ENCODE measurements at regions not wholly inside any gene's neighbourhood (a gene's known extent, or its start where the extent isn't known, plus 50 kb on each side); places are given as distances from the start of the nearest gene placed in this dataset.

DNA sequence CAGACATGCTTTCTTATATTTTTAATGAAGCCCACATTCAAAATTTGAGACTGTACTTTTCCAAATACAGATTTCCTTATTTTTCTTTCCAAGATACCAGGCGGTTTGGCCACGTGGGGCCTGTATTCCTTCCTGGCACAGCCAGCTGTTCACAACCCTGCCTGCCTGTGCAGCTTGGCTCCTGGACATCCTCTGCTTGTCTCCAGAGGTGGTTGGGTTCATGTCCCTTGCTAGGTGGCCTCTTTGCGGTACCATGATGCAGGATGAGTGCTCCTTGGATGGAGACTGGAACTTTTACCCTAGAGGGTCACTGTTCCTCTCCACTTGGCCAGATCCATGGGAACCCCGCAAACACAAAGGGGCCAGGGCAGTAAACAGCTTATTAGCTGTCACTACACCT, 297.5 kb upstream of the MSX2 start:
- no peak overlapping the region for H3K27ac ChIP-seq (ENCODE audit: low read depth, low read length)
- H3K27me3 ChIP-seq (ENCODE audit: insufficient read depth, low read length) = no peaks in the 10 kb centered on the region; the same call in 1 of the 2 replicates
- no peaks in the 10 kb centered on the region for H3K4me1 ChIP-seq (ENCODE audit: insufficient read depth, low read length)
- H3K4me3 ChIP-seq (ENCODE audit: low read length) = no peak overlapping the region
- H3K9me3 ChIP-seq (ENCODE audit: insufficient read depth, low read depth, low read length) = no peaks in the 10 kb centered on the region
- H3K36me3 ChIP-seq (ENCODE audit: insufficient read depth, low read length) = no peaks in the 10 kb centered on the region
- no peak overlapping the region for H3K9ac ChIP-seq (ENCODE audit: low read depth, low read length)
- WGBS = 94% methylated on average over 4 of the region's 4 CpGs

DNA sequence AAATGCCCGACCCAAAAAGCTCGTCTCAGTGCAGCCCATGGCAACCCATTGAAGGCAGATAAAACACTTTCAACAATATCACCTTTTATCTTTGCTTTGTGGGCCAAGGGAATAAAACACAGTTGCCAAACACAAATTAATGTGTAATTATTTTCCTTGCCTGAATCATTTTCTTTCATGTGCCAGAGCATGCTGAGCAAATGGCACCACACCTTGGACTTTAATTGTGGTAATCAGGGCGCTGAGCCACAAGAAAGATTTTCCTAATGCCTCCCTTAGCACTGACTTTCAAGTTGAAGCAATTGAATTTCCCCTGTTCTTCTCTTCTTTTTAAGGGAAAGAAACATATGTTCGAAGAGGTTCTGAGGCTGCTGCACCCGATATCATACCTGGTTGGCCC, 297.1 kb upstream of the MSX2 start:
- Histone ChIP-seq H3K9me3 (ENCODE audit: insufficient read depth, low read depth, low read length) (no peaks in the 10 kb centered on the region), H3K27me3 (ENCODE audit: insufficient read depth, low read length) (no peaks in the 10 kb centered on the region; the same call in 1 of the 2 replicates), H3K4me1 (ENCODE audit: insufficient read depth, low read length) (no peaks in the 10 kb centered on the region), H3K9ac (ENCODE audit: low read depth, low read length) (no peak overlapping the region), H3K36me3 (ENCODE audit: insufficient read depth, low read length) (no peaks in the 10 kb centered on the region), H3K27ac (ENCODE audit: low read depth, low read length) (no peak overlapping the region), H3K4me3 (ENCODE audit: low read length) (no peak overlapping the region)
- 95% methylated on average over 5 of the region's 5 CpGs for WGBS

- H3K4me3 ChIP-seq (ENCODE audit: low read length) = no peak overlapping the region
- WGBS = 95% methylated on average over 6 of the region's 6 CpGs
- no peaks in the 10 kb centered on the region; the same call in 1 of the 2 replicates for H3K27me3 ChIP-seq (ENCODE audit: insufficient read depth, low read length)
- no peak overlapping the region for H3K27ac ChIP-seq (ENCODE audit: low read depth, low read length)
- no peaks in the 10 kb centered on the region for H3K36me3 ChIP-seq (ENCODE audit: insufficient read depth, low read length)
- H3K9ac ChIP-seq (ENCODE audit: low read depth, low read length) = no peak overlapping the region
- H3K4me1 ChIP-seq (ENCODE audit: insufficient read depth, low read length) = no peaks in the 10 kb centered on the region
- no peaks in the 10 kb centered on the region for H3K9me3 ChIP-seq (ENCODE audit: insufficient read depth, low read depth, low read length)
Measured at GRCh38 chr5:174428895-174429294, 295.5 kb upstream of the MSX2 start.

GRCh38 chr5:174430940-174431339, 293.4 kb upstream of the MSX2 start:
- H3K9ac ChIP-seq (ENCODE audit: low read depth, low read length) = no peak overlapping the region
- no peaks in the 10 kb centered on the region; the same call in 1 of the 2 replicates for H3K27me3 ChIP-seq (ENCODE audit: insufficient read depth, low read length)
- H3K4me1 ChIP-seq (ENCODE audit: insufficient read depth, low read length) = no peaks in the 10 kb centered on the region
- WGBS = 97% methylated on average over 3 of the region's 3 CpGs
- H3K4me3 ChIP-seq (ENCODE audit: low read length) = no peak overlapping the region
- no peaks in the 10 kb centered on the region for H3K36me3 ChIP-seq (ENCODE audit: insufficient read depth, low read length)
- no peaks in the 10 kb centered on the region for H3K9me3 ChIP-seq (ENCODE audit: insufficient read depth, low read depth, low read length)
- H3K27ac ChIP-seq (ENCODE audit: low read depth, low read length) = no peak overlapping the region

DNA sequence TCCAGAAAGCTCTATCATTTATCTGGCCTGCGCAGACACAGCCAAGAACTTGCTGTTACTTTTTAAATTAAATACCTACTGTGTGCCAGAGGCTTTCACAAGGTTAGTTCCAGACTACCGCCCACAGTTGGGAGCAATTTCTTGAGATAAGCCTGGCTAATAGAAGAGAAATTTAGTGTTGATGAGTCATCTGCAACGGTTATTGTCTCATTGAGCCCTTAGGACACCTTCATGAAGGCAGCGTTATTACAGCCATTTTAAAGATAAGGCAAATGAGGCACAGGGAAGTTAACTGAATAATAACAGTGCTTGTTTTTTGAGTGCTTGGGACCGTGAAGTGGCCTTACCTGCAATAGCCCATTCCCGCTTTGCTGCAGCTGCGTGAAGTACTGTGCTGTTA, 292.9 kb upstream of the MSX2 start:
- WGBS = 93% methylated on average over 7 of the region's 7 CpGs
- H3K9ac ChIP-seq (ENCODE audit: low read depth, low read length) = no peak overlapping the region
- H3K4me1 ChIP-seq (ENCODE audit: insufficient read depth, low read length) = no peaks in the 10 kb centered on the region
- H3K9me3 ChIP-seq (ENCODE audit: insufficient read depth, low read depth, low read length) = no peaks in the 10 kb centered on the region
- no peak overlapping the region for H3K27ac ChIP-seq (ENCODE audit: low read depth, low read length)
- H3K27me3 ChIP-seq (ENCODE audit: insufficient read depth, low read length) = no peaks in the 10 kb centered on the region; the same call in 1 of the 2 replicates
- no peak overlapping the region for H3K4me3 ChIP-seq (ENCODE audit: low read length)
- no peaks in the 10 kb centered on the region for H3K36me3 ChIP-seq (ENCODE audit: insufficient read depth, low read length)

GRCh38 chr5:174433098-174433497, 291.3 kb upstream of the MSX2 start:
- Histone ChIP-seq H3K4me3 (ENCODE audit: low read length) (no peak overlapping the region), H3K27ac (ENCODE audit: low read depth, low read length) (no peak overlapping the region), H3K4me1 (ENCODE audit: insufficient read depth, low read length) (no peaks in the 10 kb centered on the region), H3K9me3 (ENCODE audit: insufficient read depth, low read depth, low read length) (no peaks in the 10 kb centered on the region), H3K9ac (ENCODE audit: low read depth, low read length) (no peak overlapping the region), H3K36me3 (ENCODE audit: insufficient read depth, low read length) (no peaks in the 10 kb centered on the region), H3K27me3 (ENCODE audit: insufficient read depth, low read length) (no peaks in the 10 kb centered on the region; the same call in 1 of the 2 replicates)
- 94% methylated on average over 2 of the region's 2 CpGs for WGBS

GRCh38 chr5:174436750-174437149, 287.6 kb upstream of the MSX2 start:
- H3K9me3 ChIP-seq (ENCODE audit: insufficient read depth, low read depth, low read length) = no peaks in the 10 kb centered on the region
- WGBS = 71% methylated on average over 4 of the region's 4 CpGs
- H3K27me3 ChIP-seq (ENCODE audit: insufficient read depth, low read length) = no peaks in the 10 kb centered on the region
- H3K4me3 ChIP-seq (ENCODE audit: low read length) = no peak overlapping the region
- H3K36me3 ChIP-seq (ENCODE audit: insufficient read depth, low read length) = no peaks in the 10 kb centered on the region
- H3K4me1 ChIP-seq (ENCODE audit: insufficient read depth, low read length) = no peaks in the 10 kb centered on the region
- H3K9ac ChIP-seq (ENCODE audit: low read depth, low read length) = no peak overlapping the region
- H3K27ac ChIP-seq (ENCODE audit: low read depth, low read length) = no peak overlapping the region

DNA sequence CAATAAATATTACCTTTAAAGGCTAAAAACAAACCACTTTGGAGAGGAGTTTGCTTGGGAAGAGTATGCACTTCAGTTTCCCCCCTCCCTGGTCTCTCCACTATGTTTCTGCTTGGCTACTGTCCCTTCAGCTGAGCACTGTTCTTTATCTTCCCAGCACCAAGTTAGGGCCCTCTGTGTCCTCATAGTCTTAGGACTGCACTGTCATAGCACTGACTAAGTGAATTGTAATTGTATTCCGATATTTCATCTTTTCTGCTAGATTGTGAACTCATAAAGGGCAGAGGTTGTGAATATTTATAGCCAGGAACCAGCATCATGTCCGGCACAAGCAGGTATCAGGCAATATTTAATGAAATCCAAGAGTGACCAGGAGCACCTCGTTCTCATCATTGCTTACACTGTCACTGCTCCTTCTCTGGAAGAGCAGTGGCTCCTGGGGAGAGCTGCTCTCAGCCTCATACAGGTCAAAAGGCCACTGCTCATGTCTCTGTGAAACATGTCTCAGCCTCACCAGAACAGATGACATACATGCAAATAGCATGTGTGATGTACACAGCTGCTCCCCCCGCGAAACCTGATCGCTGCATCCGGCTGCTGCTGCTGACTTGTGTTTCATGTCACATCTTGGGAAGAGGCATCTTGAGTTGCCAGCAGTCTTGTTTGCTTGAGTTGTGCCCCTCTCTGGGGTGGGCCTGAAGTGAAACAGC, 279.7 kb upstream of the MSX2 start:
- 94% methylated on average over 7 of the region's 7 CpGs for WGBS
- Histone ChIP-seq H3K9me3 (ENCODE audit: insufficient read depth, low read depth, low read length) (no peaks in the 10 kb centered on the region), H3K27ac (ENCODE audit: low read depth, low read length) (no peak overlapping the region), H3K4me1 (ENCODE audit: insufficient read depth, low read length) (peaks cover 11% of the 10 kb centered on the region; the same call in 1 of the 2 replicates), H3K36me3 (ENCODE audit: insufficient read depth, low read length) (no peaks in the 10 kb centered on the region), H3K4me3 (ENCODE audit: low read length) (no peak overlapping the region), H3K27me3 (ENCODE audit: insufficient read depth, low read length) (no peaks in the 10 kb centered on the region), H3K9ac (ENCODE audit: low read depth, low read length) (no peak overlapping the region)

DNA sequence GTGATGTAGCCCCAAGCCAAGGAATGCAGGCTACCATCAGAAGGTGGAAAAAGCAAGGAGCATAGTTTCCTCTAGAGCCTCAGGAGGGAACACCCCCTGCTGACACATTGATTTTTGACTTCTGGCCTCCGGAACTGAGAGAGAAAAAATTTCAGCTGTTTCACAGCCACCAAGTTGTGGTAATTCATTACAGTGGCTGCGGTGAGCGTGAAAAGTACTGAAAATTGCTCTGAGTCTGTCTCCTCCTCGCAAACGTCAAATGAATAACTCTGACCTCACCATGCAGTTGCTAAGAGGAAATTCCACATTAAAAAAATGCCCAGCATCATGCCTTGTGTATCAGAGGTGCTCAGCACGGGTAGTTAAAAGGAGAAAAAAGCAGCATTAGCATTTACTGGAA, 277.9 kb upstream of the MSX2 start:
- H3K4me3 ChIP-seq (ENCODE audit: low read length) = no peak overlapping the region
- H3K4me1 ChIP-seq (ENCODE audit: insufficient read depth, low read length) = peaks cover 11% of the 10 kb centered on the region; the same call in 1 of the 2 replicates
- 83% methylated on average over 6 of the region's 6 CpGs for WGBS
- H3K9ac ChIP-seq (ENCODE audit: low read depth, low read length) = no peak overlapping the region
- no peaks in the 10 kb centered on the region for H3K27me3 ChIP-seq (ENCODE audit: insufficient read depth, low read length)
- H3K27ac ChIP-seq (ENCODE audit: low read depth, low read length) = no peak overlapping the region
- no peaks in the 10 kb centered on the region for H3K36me3 ChIP-seq (ENCODE audit: insufficient read depth, low read length)
- peaks cover 8% of the 10 kb centered on the region; the same call in 1 of the 2 replicates for H3K9me3 ChIP-seq (ENCODE audit: insufficient read depth, low read depth, low read length)

DNA sequence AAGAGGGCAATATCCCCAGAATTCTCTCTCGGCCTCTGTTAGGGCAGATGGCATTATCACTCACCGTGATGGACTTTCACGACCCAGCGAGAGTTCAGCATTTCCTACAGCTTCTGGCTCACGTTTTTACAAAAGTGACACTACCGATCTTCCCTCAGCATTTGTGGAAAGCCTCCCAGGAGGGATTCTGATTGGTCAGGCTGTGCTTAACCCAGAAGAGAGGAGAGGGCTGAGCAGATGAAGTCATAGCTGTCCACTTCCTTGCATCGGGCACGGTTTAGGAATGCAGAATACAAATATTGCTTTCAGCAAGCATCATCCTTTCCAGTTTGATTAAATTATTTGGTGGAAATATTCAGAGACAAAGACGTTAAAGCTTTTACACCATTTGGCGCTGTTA, 277.4 kb upstream of the MSX2 start:
- H3K27ac ChIP-seq (ENCODE audit: low read depth, low read length) = no peak overlapping the region
- no peaks in the 10 kb centered on the region for H3K27me3 ChIP-seq (ENCODE audit: insufficient read depth, low read length)
- peaks cover 8% of the 10 kb centered on the region; the same call in 1 of the 2 replicates for H3K9me3 ChIP-seq (ENCODE audit: insufficient read depth, low read depth, low read length)
- WGBS = 90% methylated on average over 10 of the region's 10 CpGs
- no peak overlapping the region for H3K9ac ChIP-seq (ENCODE audit: low read depth, low read length)
- H3K4me1 ChIP-seq (ENCODE audit: insufficient read depth, low read length) = peaks cover 11% of the 10 kb centered on the region; the same call in 1 of the 2 replicates
- H3K36me3 ChIP-seq (ENCODE audit: insufficient read depth, low read length) = no peaks in the 10 kb centered on the region
- H3K4me3 ChIP-seq (ENCODE audit: low read length) = no peak overlapping the region

- H3K27me3 ChIP-seq (ENCODE audit: insufficient read depth, low read length) = no peaks in the 10 kb centered on the region
- H3K27ac ChIP-seq (ENCODE audit: low read depth, low read length) = no peak overlapping the region
- H3K4me1 ChIP-seq (ENCODE audit: insufficient read depth, low read length) = peaks cover 11% of the 10 kb centered on the region; the same call in 1 of the 2 replicates
- 84% methylated on average over 4 of the region's 4 CpGs for WGBS
- peaks cover 8% of the 10 kb centered on the region; the same call in 1 of the 2 replicates for H3K9me3 ChIP-seq (ENCODE audit: insufficient read depth, low read depth, low read length)
- H3K4me3 ChIP-seq (ENCODE audit: low read length) = no peak overlapping the region
- H3K9ac ChIP-seq (ENCODE audit: low read depth, low read length) = no peak overlapping the region
- no peaks in the 10 kb centered on the region for H3K36me3 ChIP-seq (ENCODE audit: insufficient read depth, low read length)
Measured at GRCh38 chr5:174448041-174448440, 276.3 kb upstream of the MSX2 start.

Measured in HUES64 (cell line).